Left lung (tissue), 4 donors: ENCODE measurements at regions not wholly inside any gene's neighbourhood (a gene's known extent, or its start where the extent isn't known, plus 50 kb on each side); places are given as distances from the start of the nearest gene placed in this dataset.
"Not testable (repeated sequence)": the region's sequence is repeated elsewhere in the genome, so short reads cannot be mapped to it uniquely, and the experiment has no call there.

ENCODE experiments used
- ATAC-seq: fragments of 200-7000 bp; cut with Tn5 transposase; one replicate; pipeline ENCODE4 v1.9.1; 2020; ENCODE audit warnings: moderate library complexity
- DNase-seq, 4 donors: peaks; one replicate each; pipeline ENCODE4 v3.0.0-alpha.2; 2013 to 2020
- H3K27ac ChIP-seq, 2 donors: fragments of 200-600 bp; sonication (generic) in 1 of 2; one replicate each; pipeline versions ENCODE4 v1.5.0 to v1.8.0; 2020 to 2021
- H3K27me3 ChIP-seq, 2 donors: fragments of 200-600 bp; sonication (generic) in 1 of 2; one replicate each; pipeline versions ENCODE4 v1.5.0 to v1.8.0; 2020 to 2021
- H3K36me3 ChIP-seq, 2 donors: fragments of 200-600 bp; sonication (generic) in 1 of 2; one replicate each; pipeline versions ENCODE4 v1.5.0 to v1.8.0; 2020 to 2021
- H3K4me1 ChIP-seq, 2 donors: fragments of 200-600 bp; one replicate each; pipeline ENCODE4 v1.8.0; 2021
- H3K4me3 ChIP-seq, 2 donors: fragments of 200-600 bp; sonication (generic) in 1 of 2; one replicate each; pipeline versions ENCODE4 v1.5.0 to v1.8.0; 2020 to 2021; ENCODE audit warnings: mild to moderate bottlenecking in 1 of 2
- H3K9me3 ChIP-seq, 2 donors: fragments of 200-600 bp; sonication (generic) in 1 of 2; one replicate each; pipeline versions ENCODE4 v1.5.0 to v1.8.0; 2020 to 2021
- CTCF ChIP-seq, 2 donors: fragments of 200-600 bp; sonication (generic) in 1 of 2; IDR thresholded peaks; one replicate each; pipeline versions ENCODE4 v1.5.0 to v1.8.0; 2021; ENCODE audit warnings: antibody characterized with exemption in 2 of 2
- intact Hi-C, 2 donors: fragments of 100-400 bp; cut with DNase I; formaldehyde crosslinking; loops; one replicate each; pipeline versions ENCODE4 v1.11.2 to v1.14.2; 2022
- donor health status: DM: no; HTN: yes; CAD: no.
- donor health status: DM: no; HTN: no; CAD: no.

DNA sequence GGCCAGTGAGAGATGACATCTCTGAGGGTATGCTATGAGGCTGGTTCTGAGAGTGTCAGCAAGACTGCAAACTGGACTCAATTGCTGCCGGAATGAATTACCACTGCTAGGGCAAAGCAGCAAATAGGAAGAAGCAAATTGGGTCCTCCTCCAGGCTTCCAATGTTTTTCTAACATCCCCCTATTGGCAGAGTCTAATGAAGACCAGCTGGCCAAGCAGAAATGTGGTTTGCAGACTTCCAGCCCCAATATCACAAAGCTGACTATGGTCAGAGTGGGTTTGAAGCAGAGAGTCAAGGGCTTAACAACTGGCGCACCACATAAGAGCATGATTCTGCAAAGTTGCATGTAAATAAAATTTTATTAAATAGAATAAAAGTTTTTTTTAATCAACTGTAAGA lies 225.4 kb upstream of the GLRA2 start:
- Histone ChIP-seq H3K27me3 (no peaks in the 10 kb centered on the region), H3K4me3 (no peak overlapping the region), H3K9me3 (no peaks in the 10 kb centered on the region), H3K36me3 (no peaks in the 10 kb centered on the region), H3K4me1 (no peaks in the 10 kb centered on the region), H3K27ac (no peak overlapping the region)
- no peak for DNase-seq
- intact Hi-C loops, result no loop called here
- no peak for TF ChIP-seq CTCF (IDR thresholded peaks at IDR 0.05)
- no peak for ATAC-seq

DNA sequence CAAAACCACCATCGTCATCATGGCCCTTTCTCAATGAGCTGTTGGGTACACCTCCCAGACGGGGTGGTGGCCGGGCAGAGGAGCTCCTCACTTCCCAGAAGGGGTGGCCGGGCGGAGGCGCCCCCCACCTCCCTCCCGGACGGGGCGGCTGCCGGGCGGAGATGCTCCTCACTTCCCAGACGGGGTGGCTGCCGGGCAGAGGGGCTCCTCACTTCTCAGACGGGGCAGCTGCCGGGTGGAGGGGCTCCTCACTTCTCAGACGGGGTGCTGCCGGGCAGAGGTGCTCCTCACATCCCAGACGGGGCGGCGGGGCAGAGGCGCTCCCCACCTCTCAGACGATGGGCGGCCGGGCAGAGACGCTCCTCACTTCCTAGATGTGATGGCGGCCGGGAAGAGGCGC lies 226.8 kb upstream of the GLRA2 start:
- H3K27ac ChIP-seq, intact Hi-C loops, H3K4me1 ChIP-seq, H3K4me3 ChIP-seq, H3K9me3 ChIP-seq, DNase-seq, H3K27me3 ChIP-seq, H3K36me3 ChIP-seq, ATAC-seq: not testable (repeated sequence)

- H3K27me3 ChIP-seq, result no peaks in the 10 kb centered on the region
- DNase-seq, result no peak
- no peaks in the 10 kb centered on the region for H3K36me3 ChIP-seq
- H3K4me3 ChIP-seq, result no peak overlapping the region
- H3K4me1 ChIP-seq, result no peaks in the 10 kb centered on the region
- H3K9me3 ChIP-seq, result no peaks in the 10 kb centered on the region
- ATAC-seq, result no peak
- H3K27ac ChIP-seq, result no peak overlapping the region
- intact Hi-C loops, result no loop called here
- no peak for TF ChIP-seq CTCF (IDR thresholded peaks at IDR 0.05)
Observed at GRCh38 chrX:14300376-14300775, 229.0 kb upstream of the GLRA2 start.

DNA sequence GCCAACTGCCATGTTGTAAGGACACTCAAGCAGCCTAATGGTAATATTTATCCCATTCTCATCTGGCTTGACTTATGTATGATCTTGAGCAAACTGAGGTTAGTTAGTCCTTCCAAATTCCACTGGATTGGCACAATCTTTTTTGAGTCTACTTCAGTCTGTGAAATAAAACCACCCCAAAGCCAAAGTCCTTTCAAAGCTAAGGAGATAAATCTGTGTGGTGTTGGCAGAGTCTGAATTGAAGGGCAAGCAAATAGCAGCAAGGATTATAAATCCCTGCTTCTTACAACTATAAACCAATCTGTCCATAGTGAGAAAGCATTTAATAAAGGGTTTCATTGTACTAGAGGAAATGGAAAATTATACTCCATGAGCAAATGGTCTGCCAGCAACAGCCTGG lies 233.9 kb upstream of the GLRA2 start:
- no peaks in the 10 kb centered on the region for H3K27me3 ChIP-seq

GRCh38 chrX:14291666-14292500 lies 237.5 kb upstream of the GLRA2 start:
- DNase-seq (no peak), ATAC-seq (no peak)
- no peak for TF ChIP-seq CTCF (IDR thresholded peaks at IDR 0.05)
- Histone ChIP-seq H3K27me3 (no peaks in the 10 kb centered on the region), H3K4me1 (no peaks in the 10 kb centered on the region), H3K4me3 (no peak overlapping the region), H3K9me3 (no peaks in the 10 kb centered on the region), H3K36me3 (no peaks in the 10 kb centered on the region), H3K27ac (no peak overlapping the region)
- intact Hi-C loops, result no loop called here

More for the DNA sequence above, 233.9 kb upstream of the GLRA2 start:
- Histone ChIP-seq H3K4me3 (no peak overlapping the region), H3K9me3 (no peaks in the 10 kb centered on the region), H3K27ac (no peak overlapping the region), H3K4me1 (no peaks in the 10 kb centered on the region), H3K36me3 (no peaks in the 10 kb centered on the region)
- no peak for ATAC-seq
- intact Hi-C loops, result no loop called here
- DNase-seq, result no peak
- TF ChIP-seq CTCF (IDR thresholded peaks at IDR 0.05), result no peak

- H3K4me1 ChIP-seq, result no peaks in the 10 kb centered on the region
- H3K27ac ChIP-seq, result no peak overlapping the region
- H3K36me3 ChIP-seq, result no peaks in the 10 kb centered on the region
- no peaks in the 10 kb centered on the region for H3K27me3 ChIP-seq
- ATAC-seq (no peak), DNase-seq (no peak)
- intact Hi-C loops, result no loop called here
- no peaks in the 10 kb centered on the region for H3K9me3 ChIP-seq
- no peak overlapping the region for H3K4me3 ChIP-seq
- no peak for TF ChIP-seq CTCF (IDR thresholded peaks at IDR 0.05)
Observed at GRCh38 chrX:14290335-14290734, 239.0 kb upstream of the GLRA2 start.
